T-helper 1 cell (primary cell): ENCODE measurements at regions not wholly inside any gene's neighbourhood (a gene's known extent, or its start where the extent isn't known, plus 50 kb on each side); places are given as distances from the start of the nearest gene placed in this dataset.

Source experiments
- DNase-seq, 5 donors: peaks; one replicate each; pipeline ENCODE4 v3.0.0-alpha.2; 2012 to 2020

- no peak for DNase-seq
Measured at GRCh38 chr2:129709956-129710598, 269.4 kb upstream of the RAB6C start.

- no peak for DNase-seq
Measured at GRCh38 chr2:129710670-129711495, 268.6 kb upstream of the RAB6C start.

GRCh38 chr2:129711816-129712675 lies 267.4 kb upstream of the RAB6C start:
- DNase-seq, result no peak

GRCh38 chr2:129712676-129712985 lies 266.8 kb upstream of the RAB6C start:
- no peak for DNase-seq

DNA sequence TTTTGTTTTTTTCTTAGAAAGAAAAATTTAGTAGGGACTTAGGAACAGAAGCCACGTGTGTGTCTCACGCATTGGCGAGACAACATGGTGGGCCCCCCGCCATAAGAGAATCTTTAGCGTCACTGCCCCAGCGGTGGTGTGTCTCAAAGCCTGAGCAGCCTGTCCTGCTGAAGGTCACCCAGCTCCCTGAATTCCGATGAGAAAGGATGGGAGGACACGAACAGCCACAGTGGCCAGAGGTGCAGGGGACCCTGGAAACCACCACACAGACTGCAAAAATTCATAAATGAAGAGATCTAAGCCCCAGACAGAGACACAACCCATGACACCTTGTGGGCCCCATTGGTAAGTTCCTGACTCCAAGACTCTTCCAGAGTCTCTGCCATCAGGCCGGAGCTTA lies 266.1 kb upstream of the RAB6C start:
- DNase-seq, result no peak

- no peak for DNase-seq
Measured at GRCh38 chr2:129716781-129717559, 262.5 kb upstream of the RAB6C start.

- DNase-seq, result no peak
Measured at GRCh38 chr2:129717560-129718130, 261.8 kb upstream of the RAB6C start.

GRCh38 chr2:129719335-129719734 lies 260.1 kb upstream of the RAB6C start:
- DNase-seq, result no peak

DNA sequence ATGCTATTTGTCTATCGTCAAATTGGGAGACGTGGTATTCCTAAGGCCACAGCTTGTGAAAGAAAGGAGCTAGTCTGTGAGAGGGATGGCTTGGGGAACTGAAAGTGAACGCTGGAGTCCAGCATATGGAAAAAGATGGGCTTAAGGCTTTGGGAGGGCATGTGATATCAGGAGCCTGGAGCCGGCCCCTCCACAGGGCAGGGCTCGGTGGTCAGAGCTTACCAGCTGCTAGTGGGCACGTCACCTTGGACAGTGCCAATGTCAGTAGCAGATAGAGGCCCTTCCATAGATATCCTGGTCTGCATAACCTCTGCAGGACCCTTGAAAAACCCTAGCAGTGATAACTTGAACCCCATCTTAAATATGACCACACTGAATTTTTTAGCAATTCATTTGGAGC lies 259.1 kb upstream of the RAB6C start:
- no peak for DNase-seq

- no peak for DNase-seq
Measured at GRCh38 chr2:129720761-129721160, 258.7 kb upstream of the RAB6C start.

- DNase-seq, result no peak
Measured at GRCh38 chr2:129721236-129721635, 258.2 kb upstream of the RAB6C start.

DNA sequence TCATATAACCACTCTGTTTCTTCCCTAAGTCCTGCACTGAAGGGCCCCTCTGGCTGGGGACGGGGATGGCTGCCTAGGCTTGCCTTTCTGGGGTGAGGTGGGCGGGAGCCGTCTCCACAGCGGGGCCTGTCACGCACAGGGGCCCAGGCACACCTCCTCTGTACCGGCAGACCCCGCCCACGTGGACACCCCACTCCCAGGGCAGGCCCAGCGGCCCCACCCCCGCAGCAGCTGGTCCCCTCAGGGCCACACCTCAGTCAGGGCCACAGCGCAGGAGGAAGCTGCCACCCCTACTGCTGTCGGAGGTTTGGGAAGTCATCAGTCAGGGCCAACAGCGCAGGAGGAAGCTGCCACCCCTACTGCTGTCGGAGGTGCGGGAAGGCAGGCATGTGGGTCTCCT lies 257.6 kb upstream of the RAB6C start:
- DNase-seq, result no peak

GRCh38 chr2:129722306-129723019 lies 257.0 kb upstream of the RAB6C start:
- DNase-seq, result no peak

DNA sequence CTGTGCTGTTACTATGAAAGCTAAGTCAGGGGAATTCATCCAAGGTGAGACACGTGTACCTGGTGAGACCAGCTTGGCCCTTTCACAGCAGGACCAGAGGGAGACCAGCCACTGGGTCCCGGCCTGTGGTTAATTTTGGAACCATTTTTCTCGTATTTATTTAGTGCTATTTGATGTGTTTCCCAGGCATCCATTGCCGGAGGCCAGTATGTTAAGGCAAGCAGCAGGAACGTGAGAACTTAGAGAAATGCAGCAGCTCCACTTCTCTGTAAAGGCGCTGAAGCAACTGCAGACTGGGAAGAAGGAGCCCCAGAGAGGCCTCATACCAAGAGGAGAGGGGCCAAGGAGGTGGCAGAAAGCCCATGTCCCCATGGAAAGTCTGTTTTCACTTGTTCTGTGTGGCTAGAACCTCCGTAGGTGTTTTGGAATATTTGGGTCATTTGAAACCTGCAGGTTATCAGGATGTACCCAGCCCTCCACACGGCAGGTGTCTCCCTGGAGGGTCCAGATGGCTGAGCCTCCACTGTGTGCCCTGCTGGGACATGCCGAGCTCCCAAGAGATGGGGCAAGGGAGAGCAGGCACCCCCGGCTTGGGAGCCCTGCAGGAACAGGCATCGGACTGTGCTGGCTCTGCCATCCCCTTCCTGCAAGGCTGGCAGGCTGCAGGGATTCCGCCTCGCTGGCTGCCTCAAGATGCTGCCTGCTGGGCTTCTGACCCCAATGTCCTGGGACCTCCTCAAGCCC lies 256.0 kb upstream of the RAB6C start:
- DNase-seq, result no peak

DNA sequence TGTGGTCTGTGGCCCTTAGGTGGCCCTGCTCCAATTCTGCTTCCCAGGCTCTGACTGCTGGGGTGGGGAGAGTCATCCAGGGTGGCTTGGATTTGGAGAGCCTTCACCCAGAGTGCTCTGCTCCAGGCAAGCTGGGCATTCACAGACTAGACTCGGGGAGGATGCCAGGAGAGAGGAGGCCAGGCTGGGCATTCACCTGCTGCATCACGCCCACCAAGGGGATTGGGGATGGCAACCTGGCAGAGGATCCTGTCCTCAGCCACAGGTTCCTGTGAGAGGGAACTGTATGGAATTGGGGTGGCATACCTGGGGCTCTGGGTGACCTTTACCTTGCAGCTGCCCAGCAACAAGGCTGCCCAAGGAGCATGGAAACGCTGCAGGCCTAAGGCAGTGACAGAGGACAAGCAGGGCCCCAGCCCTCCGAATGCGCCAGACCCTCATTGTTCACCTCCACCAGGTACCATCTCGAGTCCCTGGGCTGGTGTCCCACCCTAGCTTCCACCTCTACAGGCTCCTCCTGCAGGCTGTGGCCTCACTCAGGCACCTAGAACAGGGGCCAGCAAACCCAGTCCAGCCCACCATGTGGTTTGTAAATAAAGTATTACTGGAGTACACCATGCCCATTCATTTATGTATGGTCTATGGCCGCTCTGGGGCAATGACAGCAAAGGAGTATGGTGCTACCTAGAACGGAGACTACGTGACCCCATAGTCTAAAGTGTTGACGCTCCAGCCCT lies 255.3 kb upstream of the RAB6C start:
- no peak for DNase-seq

- no peak for DNase-seq
Measured at GRCh38 chr2:129726216-129726615, 253.2 kb upstream of the RAB6C start.

- no peak for DNase-seq
Measured at GRCh38 chr2:129727286-129727685, 252.2 kb upstream of the RAB6C start.

DNA sequence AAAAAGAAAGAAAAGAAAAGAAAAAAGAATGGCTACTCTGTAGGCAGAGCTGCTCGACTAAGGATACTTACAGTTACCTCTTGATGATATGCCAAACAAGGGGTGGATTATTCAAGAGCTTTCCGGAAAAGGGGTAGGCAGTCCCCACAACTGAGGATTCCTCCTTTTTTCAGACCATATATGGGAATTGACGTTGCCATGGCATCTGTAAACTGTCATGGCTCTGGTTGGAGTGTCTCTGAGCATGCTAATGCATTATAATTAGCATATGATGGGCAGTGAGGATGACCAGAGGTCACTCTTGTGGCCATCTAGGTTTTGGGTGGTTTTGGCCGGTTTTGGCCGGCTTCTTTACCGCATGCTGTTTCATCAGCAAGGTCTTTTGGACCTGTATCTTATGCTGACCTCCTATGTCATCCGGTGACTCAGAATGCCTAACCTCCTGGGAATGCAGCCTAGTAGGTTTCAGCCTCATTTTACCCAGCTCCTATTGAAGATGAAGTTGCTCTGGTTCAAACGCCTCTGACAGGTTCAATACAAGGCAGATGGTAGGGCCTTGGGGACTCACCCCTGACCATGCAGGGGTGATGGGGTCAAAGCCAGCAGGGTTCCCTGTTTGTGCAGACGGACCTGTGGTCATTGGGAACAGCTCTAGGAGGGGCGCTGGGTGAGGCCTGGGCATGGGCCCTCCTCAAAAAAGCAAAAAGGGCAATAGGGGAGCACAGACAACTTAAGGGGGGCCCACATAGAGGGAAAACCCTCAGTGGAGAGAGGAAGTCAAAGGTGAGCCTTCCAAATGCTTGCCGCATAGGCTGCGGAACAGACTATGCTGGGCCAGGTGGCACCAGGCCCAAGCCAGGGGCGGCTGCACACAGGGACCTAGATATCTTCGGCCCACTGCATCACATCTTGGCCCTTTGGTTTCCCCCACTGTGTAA lies 251.2 kb upstream of the RAB6C start:
- DNase-seq, result no peak

DNA sequence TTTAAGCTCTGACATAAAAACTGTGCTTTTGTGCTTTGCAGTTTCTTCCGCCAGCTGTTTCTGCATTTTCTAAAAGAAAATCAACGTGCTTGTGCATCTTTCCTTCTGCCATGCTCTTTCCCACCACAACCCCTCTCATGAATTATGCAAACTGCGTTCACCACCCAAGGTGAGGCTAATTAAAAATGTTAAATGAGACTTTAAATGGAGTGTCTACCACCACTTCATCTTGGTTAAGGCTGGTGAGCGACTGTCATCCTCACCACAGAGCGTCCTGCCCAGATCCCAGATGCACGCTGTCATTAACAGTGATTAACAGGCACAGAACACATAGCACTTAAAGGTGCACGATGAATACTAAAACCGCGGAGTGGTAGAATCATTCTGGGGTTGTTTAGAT lies 250.5 kb upstream of the RAB6C start:
- DNase-seq, result no peak
